ENCODE measurements at regions not wholly inside any gene's neighbourhood (a gene's known extent, or its start where the extent isn't known, plus 50 kb on each side); places are given as distances from the start of the nearest gene placed in this dataset.

- DNase-seq (ENCODE audit: low read depth), result no peak
- H3K4me3 ChIP-seq (ENCODE audit: low read length), result no peak overlapping the region
- no peak for TF ChIP-seq CTCF (conservative IDR thresholded peaks at IDR 0.05; ENCODE audit: low read depth, low read length)
Observed at GRCh38 chr9:110106661-110107060, 101.3 kb downstream of the C9orf152 start.

DNA sequence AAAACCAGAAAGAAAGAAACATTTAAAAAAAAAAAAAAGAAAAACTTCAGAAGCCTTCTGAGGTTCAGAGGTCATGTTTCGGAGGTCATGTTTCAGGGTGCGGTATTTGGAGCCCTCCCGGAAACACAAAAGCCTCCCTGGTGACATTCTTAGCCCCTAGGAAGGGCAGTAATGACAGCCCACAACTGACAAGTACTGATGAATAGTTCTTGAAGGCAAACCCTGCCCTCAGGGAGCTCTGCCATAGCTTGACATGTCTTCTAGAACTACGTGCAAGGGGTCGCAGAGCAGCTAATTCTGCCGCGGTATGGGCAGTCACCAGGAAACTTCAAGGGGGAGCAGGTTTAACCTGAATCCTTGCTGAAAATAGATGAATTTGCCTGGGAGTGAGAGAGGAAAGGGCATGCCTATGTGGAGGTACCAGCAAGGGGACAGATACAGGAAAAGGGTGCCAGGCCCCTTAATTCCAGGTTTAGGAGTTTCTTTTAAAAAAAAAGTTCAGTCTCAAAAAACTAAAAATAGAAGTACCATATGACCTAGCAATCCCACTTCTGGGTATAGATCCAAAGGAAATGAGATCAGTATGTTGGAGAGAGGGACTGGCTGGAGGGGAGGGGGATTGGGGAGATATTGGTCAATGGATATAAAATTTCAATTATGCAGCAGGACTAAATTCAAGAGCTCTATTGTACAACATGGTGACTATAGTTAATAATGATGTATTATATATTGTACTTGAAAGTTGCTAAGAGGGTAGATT lies 98.4 kb downstream of the C9orf152 start:
- H3K4me3 ChIP-seq (ENCODE audit: low read length), result no peak overlapping the region
- DNase-seq (ENCODE audit: low read depth), result no peak
- no peak for TF ChIP-seq CTCF (conservative IDR thresholded peaks at IDR 0.05; ENCODE audit: low read depth, low read length)

GRCh38 chr9:110110154-110110553 lies 97.8 kb downstream of the C9orf152 start:
- no peak overlapping the region for H3K4me3 ChIP-seq (ENCODE audit: low read length)
- no peak for DNase-seq (ENCODE audit: low read depth)
- TF ChIP-seq CTCF (conservative IDR thresholded peaks at IDR 0.05; ENCODE audit: low read depth, low read length), result no peak

DNA sequence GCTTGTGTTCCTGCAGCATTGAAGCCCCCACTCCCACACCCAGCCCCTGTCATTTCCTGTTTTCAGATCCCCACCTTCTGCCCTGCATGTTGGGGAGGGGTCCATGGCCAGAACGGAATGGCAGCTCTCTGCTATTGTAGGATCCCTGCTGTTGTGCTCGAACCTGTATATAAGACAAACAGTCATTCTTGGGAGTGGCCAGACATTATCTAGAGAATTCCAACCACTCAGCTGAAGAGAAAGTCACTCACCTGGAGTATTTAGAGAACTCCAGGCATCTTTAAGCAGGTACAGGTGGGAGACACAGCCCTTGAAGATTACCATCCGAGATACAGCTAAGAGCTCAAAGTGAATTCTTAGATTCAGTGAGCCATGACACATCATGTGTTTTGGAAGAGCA lies 96.1 kb downstream of the C9orf152 start:
- TF ChIP-seq CTCF (conservative IDR thresholded peaks at IDR 0.05; ENCODE audit: low read depth, low read length), result no peak
- no peak overlapping the region for H3K4me3 ChIP-seq (ENCODE audit: low read length)
- DNase-seq (ENCODE audit: low read depth), result no peak

DNA sequence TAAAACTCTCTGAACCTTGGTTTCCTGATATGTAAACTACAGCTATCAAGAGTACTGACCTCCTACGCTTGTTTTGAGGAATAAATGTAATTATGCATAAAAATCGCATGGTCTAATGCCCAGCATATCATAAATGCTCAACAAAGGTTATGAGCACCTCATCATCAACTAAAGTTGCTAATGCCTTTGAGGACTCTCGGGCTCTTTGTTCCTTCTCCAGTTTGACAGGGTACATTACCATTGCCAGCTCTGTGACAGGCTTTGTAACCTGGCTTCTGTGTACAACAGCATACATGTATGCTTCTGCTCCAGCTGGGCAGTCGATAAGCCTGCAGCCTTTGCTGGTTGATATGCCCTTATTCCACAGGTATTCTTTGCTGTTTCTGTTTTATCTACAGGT lies 95.2 kb downstream of the C9orf152 start:
- H3K4me3 ChIP-seq (ENCODE audit: low read length), result no peak overlapping the region
- TF ChIP-seq CTCF (conservative IDR thresholded peaks at IDR 0.05; ENCODE audit: low read depth, low read length), result no peak
- no peak for DNase-seq (ENCODE audit: low read depth)

- H3K4me3 ChIP-seq (ENCODE audit: low read length), result no peak overlapping the region
- DNase-seq (ENCODE audit: low read depth), result no peak
- TF ChIP-seq CTCF (conservative IDR thresholded peaks at IDR 0.05; ENCODE audit: low read depth, low read length), result no peak
Observed at GRCh38 chr9:110114086-110114858, 93.7 kb downstream of the C9orf152 start.

DNA sequence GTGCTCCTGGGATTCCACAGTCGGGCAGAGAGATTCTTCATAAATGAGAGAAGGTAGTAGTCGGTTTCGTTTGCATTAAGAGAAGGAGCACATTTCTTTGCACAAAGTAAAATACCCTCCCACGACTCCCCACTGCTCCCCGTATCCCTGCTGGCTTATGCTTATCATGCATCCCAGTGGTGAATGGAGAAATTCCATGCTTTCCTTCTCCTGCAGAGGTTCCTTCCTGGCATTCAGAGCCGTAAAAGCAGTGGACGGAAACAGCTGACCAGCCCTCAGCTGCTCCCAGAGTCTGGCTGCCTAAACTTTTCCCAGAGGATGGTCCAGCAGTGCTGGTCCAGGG lies 93.1 kb downstream of the C9orf152 start:
- no peak overlapping the region for H3K4me3 ChIP-seq (ENCODE audit: low read length)
- no peak for DNase-seq (ENCODE audit: low read depth)
- TF ChIP-seq CTCF (conservative IDR thresholded peaks at IDR 0.05; ENCODE audit: low read depth, low read length), result no peak
